Large intestine (tissue), 3 donors: ENCODE measurements at regions not wholly inside any gene's neighbourhood (a gene's known extent, or its start where the extent isn't known, plus 50 kb on each side); places are given as distances from the start of the nearest gene placed in this dataset.
"Not testable (repeated sequence)": the region's sequence is repeated elsewhere in the genome, so short reads cannot be mapped to it uniquely, and the experiment has no call there.

Experiments
- DNase-seq, 2 donors: peaks; one replicate each; pipeline versions ENCODE4 v3.0.0 to v3.0.0-alpha.2; 2013
- H3K27ac ChIP-seq: one replicate; pipeline ENCODE4 v1.5.1; 2013; ENCODE audit warnings: low read length
- H3K27me3 ChIP-seq: 2 replicates; pipeline ENCODE4 v1.6.1; 2013; ENCODE audit warnings: low read length; ENCODE audit not compliant: control insufficient read depth, insufficient read depth
- H3K36me3 ChIP-seq: 2 replicates; pipeline ENCODE4 v1.6.1; 2013; ENCODE audit warnings: low read length; ENCODE audit not compliant: control insufficient read depth, insufficient read depth
- H3K4me1 ChIP-seq: one replicate; pipeline ENCODE4 v1.6.1; 2013; ENCODE audit warnings: low read length; ENCODE audit not compliant: control insufficient read depth, insufficient read depth
- H3K4me3 ChIP-seq: one replicate; pipeline ENCODE4 v1.5.1; 2013; ENCODE audit warnings: low read length
- H3K9me3 ChIP-seq: one replicate; pipeline ENCODE4 v1.6.1; 2013; ENCODE audit warnings: mild to moderate bottlenecking, low read depth, low read length, moderate library complexity; ENCODE audit not compliant: control insufficient read depth
- WGBS: methylation state at CpG from one replicate; pipeline ENCODE4 v1.1.5; 2013; ENCODE audit warnings: low lambda C conversion rate; ENCODE audit not compliant: insufficient coverage; 5-methylcytosine and 5-hydroxymethylcytosine counted together

GRCh38 chr1:14263225-14263624 is 335.3 kb upstream of the KAZN start:
- no peak for DNase-seq
- no peak overlapping the region for H3K27ac ChIP-seq
- WGBS: 90% methylated on average over 2 of the region's 3 CpGs

GRCh38 chr1:14263671-14264070 is 334.8 kb upstream of the KAZN start:
- H3K36me3 ChIP-seq: no peaks in the 10 kb centered on the region
- WGBS: no CpG with 5 or more reads among the region's 3 CpGs
- no peaks in the 10 kb centered on the region for H3K27me3 ChIP-seq
- no peak overlapping the region for H3K27ac ChIP-seq
- H3K4me1 ChIP-seq: no peaks in the 10 kb centered on the region
- H3K4me3 ChIP-seq: no peak overlapping the region
- DNase-seq: no peak
- H3K9me3 ChIP-seq: no peaks in the 10 kb centered on the region

More at GRCh38 chr1:14263225-14263624, 335.3 kb upstream of the KAZN start:
- H3K9me3 ChIP-seq: no peaks in the 10 kb centered on the region
- no peaks in the 10 kb centered on the region for H3K27me3 ChIP-seq
- no peak overlapping the region for H3K4me3 ChIP-seq
- no peaks in the 10 kb centered on the region for H3K36me3 ChIP-seq
- no peaks in the 10 kb centered on the region for H3K4me1 ChIP-seq

GRCh38 chr1:14265495-14265894 is 333.0 kb upstream of the KAZN start:
- H3K27ac ChIP-seq: no peak overlapping the region
- H3K4me1 ChIP-seq: no peaks in the 10 kb centered on the region
- H3K4me3 ChIP-seq: no peak overlapping the region
- H3K27me3 ChIP-seq: no peaks in the 10 kb centered on the region
- DNase-seq: no peak
- no CpG with 5 or more reads among the region's 2 CpGs for WGBS
- no peaks in the 10 kb centered on the region for H3K9me3 ChIP-seq
- no peaks in the 10 kb centered on the region for H3K36me3 ChIP-seq

- H3K4me3 ChIP-seq: no peak overlapping the region
- no peak for DNase-seq
- no peak overlapping the region for H3K27ac ChIP-seq
- H3K9me3 ChIP-seq: no peaks in the 10 kb centered on the region
- no peaks in the 10 kb centered on the region for H3K36me3 ChIP-seq
- no peaks in the 10 kb centered on the region for H3K27me3 ChIP-seq
- 100% methylated on average over 1 of the region's 2 CpGs for whole genome bisulfite sequencing
- no peaks in the 10 kb centered on the region for H3K4me1 ChIP-seq
Measured at GRCh38 chr1:14267991-14268390, 330.5 kb upstream of the KAZN start.

GRCh38 chr1:14270821-14271220 is 327.7 kb upstream of the KAZN start:
- Histone ChIP-seq H3K36me3 (no peaks in the 10 kb centered on the region), H3K4me1 (no peaks in the 10 kb centered on the region), H3K4me3 (no peak overlapping the region), H3K27ac (no peak overlapping the region), H3K27me3 (no peaks in the 10 kb centered on the region), H3K9me3 (no peaks in the 10 kb centered on the region)
- DNase-seq: no peak
- no CpG with 5 or more reads among the region's 7 CpGs for WGBS

GRCh38 chr1:14273811-14274210 is 324.7 kb upstream of the KAZN start:
- Histone ChIP-seq H3K36me3 (no peaks in the 10 kb centered on the region), H3K9me3 (no peaks in the 10 kb centered on the region), H3K27me3 (no peaks in the 10 kb centered on the region), H3K4me1 (no peaks in the 10 kb centered on the region), H3K4me3 (no peak overlapping the region), H3K27ac (no peak overlapping the region)
- 100% methylated on average over 1 of the region's 5 CpGs for WGBS
- no peak for DNase-seq

GRCh38 chr1:14279891-14280290 is 318.6 kb upstream of the KAZN start:
- H3K27ac ChIP-seq, H3K4me3 ChIP-seq, H3K27me3 ChIP-seq, DNase-seq, H3K36me3 ChIP-seq, H3K4me1 ChIP-seq, H3K9me3 ChIP-seq: not testable (repeated sequence)
- no CpG with 5 or more reads among the region's 12 CpGs for WGBS

- no CpG with 5 or more reads among the region's 2 CpGs for WGBS
- no peaks in the 10 kb centered on the region for H3K9me3 ChIP-seq
- H3K27me3 ChIP-seq: no peaks in the 10 kb centered on the region
- no peak overlapping the region for H3K4me3 ChIP-seq
- no peak overlapping the region for H3K27ac ChIP-seq
- peak in 1 of 2 donors; percentile 15 for DNase-seq
- no peaks in the 10 kb centered on the region for H3K4me1 ChIP-seq
- H3K36me3 ChIP-seq: no peaks in the 10 kb centered on the region
Measured at GRCh38 chr1:14280909-14281308, 317.6 kb upstream of the KAZN start.

- Histone ChIP-seq H3K36me3 (no peaks in the 10 kb centered on the region), H3K4me1 (no peaks in the 10 kb centered on the region), H3K9me3 (no peaks in the 10 kb centered on the region), H3K27ac (no peak overlapping the region), H3K27me3 (no peaks in the 10 kb centered on the region), H3K4me3 (no peak overlapping the region)
- WGBS: no CpG with 5 or more reads among the region's 1 CpG
- no peak for DNase-seq
Measured at GRCh38 chr1:14281412-14281811, 317.1 kb upstream of the KAZN start.

GRCh38 chr1:14282707-14283106 is 315.8 kb upstream of the KAZN start:
- H3K4me1 ChIP-seq: no peaks in the 10 kb centered on the region
- no peak for DNase-seq
- WGBS: no CpG with 5 or more reads among the region's 7 CpGs
- H3K27ac ChIP-seq: no peak overlapping the region
- no peaks in the 10 kb centered on the region for H3K36me3 ChIP-seq
- no peak overlapping the region for H3K4me3 ChIP-seq
- no peaks in the 10 kb centered on the region for H3K9me3 ChIP-seq
- no peaks in the 10 kb centered on the region for H3K27me3 ChIP-seq

GRCh38 chr1:14285238-14285637 is 313.2 kb upstream of the KAZN start:
- Histone ChIP-seq H3K4me1 (no peaks in the 10 kb centered on the region), H3K27me3 (no peaks in the 10 kb centered on the region), H3K9me3 (no peaks in the 10 kb centered on the region), H3K36me3 (no peaks in the 10 kb centered on the region), H3K4me3 (no peak overlapping the region), H3K27ac (no peak overlapping the region)
- DNase-seq: no peak
- no CpG with 5 or more reads among the region's 2 CpGs for WGBS
